Small intestine (tissue), 7 donors: ENCODE measurements at regions not wholly inside any gene's neighbourhood (a gene's known extent, or its start where the extent isn't known, plus 50 kb on each side); places are given as distances from the start of the nearest gene placed in this dataset.

ENCODE experiments used
- DNase-seq, 2 donors: peaks; one replicate each; pipeline versions ENCODE4 v3.0.0 to v3.0.0-alpha.2; 2013
- FAIRE-seq: peaks from 2 replicates; lab custom pipeline; 2012; peaks lifted over from hg19 to GRCh38; lab: Jason Lieb, UNC
- H3K27ac ChIP-seq, 3 donors: one replicate each; pipeline ENCODE4 v1.5.1; 2013; ENCODE audit warnings: low read length in 2 of 3, mild to moderate bottlenecking in 2 of 3, control low read depth in 1 of 3, inconsistent platforms in 1 of 3, low read depth in 1 of 3, moderate library complexity in 1 of 3
- H3K27me3 ChIP-seq, 3 donors: one replicate each; pipeline ENCODE4 v1.6.1; 2013; ENCODE audit warnings: low read length in 3 of 3, inconsistent platforms in 1 of 3; ENCODE audit not compliant: control insufficient read depth in 3 of 3, insufficient read depth in 3 of 3
- H3K36me3 ChIP-seq, 3 donors: one replicate each; pipeline ENCODE4 v1.6.1; 2013; ENCODE audit warnings: low read length in 3 of 3, inconsistent platforms in 1 of 3, low read depth in 1 of 3, mild to moderate bottlenecking in 1 of 3, moderate library complexity in 1 of 3; ENCODE audit not compliant: control insufficient read depth in 3 of 3, insufficient read depth in 2 of 3
- H3K4me1 ChIP-seq, 3 donors: one replicate each; pipeline ENCODE4 v1.6.1; 2013; ENCODE audit warnings: low read length in 2 of 3, inconsistent platforms in 1 of 3, low read depth in 1 of 3, mild to moderate bottlenecking in 1 of 3, moderate library complexity in 1 of 3; ENCODE audit not compliant: control insufficient read depth in 3 of 3, insufficient read depth in 2 of 3
- H3K4me3 ChIP-seq, 3 donors: one replicate each; pipeline ENCODE4 v1.5.1; 2013; ENCODE audit warnings: low read length in 3 of 3, control low read depth in 1 of 3, inconsistent platforms in 1 of 3, low read depth in 1 of 3, mild to moderate bottlenecking in 1 of 3, moderate library complexity in 1 of 3
- H3K9me3 ChIP-seq, 2 donors: one replicate each; pipeline ENCODE4 v1.6.1; 2013; ENCODE audit warnings: low read depth in 1 of 2, low read length in 1 of 2; ENCODE audit not compliant: control insufficient read depth in 2 of 2, insufficient read depth in 1 of 2
- WGBS, 3 donors: extraction: QIAGEN DNeasy Blood & Tissue Kit; methylation state at CpG; one replicate each; pipeline ENCODE4 v1.1.7; 2013; 5-methylcytosine and 5-hydroxymethylcytosine counted together
- donor health status: healthy with polysubstance abuse.
- donor health status: control.
- donor health status: control.
- donor health status: Bipolar disorder and iron deficiency.
- donor health status: healthy.

- Histone ChIP-seq H3K27ac (no peak overlapping the region), H3K36me3 (no peaks in the 10 kb centered on the region), H3K9me3 (no peaks in the 10 kb centered on the region), H3K4me1 (no peaks in the 10 kb centered on the region), H3K4me3 (no peak overlapping the region), H3K27me3 (no peaks in the 10 kb centered on the region)
- 65 to 79% (median 79%) methylated on average over 15 of the region's 15 CpGs for WGBS, 3 donors
- no peak for FAIRE-seq
- no peak for DNase-seq
These were observed 69.6 kb upstream of the RAB6C start for GRCh38 chr2:129909651-129910418.

GRCh38 chr2:129910446-129911362, 68.8 kb upstream of the RAB6C start:
- Histone ChIP-seq H3K27me3 (no peaks in the 10 kb centered on the region), H3K27ac (no peak overlapping the region), H3K4me3 (no peak overlapping the region), H3K4me1 (no peaks in the 10 kb centered on the region), H3K36me3 (no peaks in the 10 kb centered on the region), H3K9me3 (no peaks in the 10 kb centered on the region)
- DNase-seq = no peak
- FAIRE-seq = no peak
- WGBS, 3 donors = 79 to 83% (median 81%) methylated on average over 10 of the region's 10 CpGs

GRCh38 chr2:129911363-129912065, 68.0 kb upstream of the RAB6C start:
- WGBS, 3 donors = 84 to 88% (median 85%) methylated on average over 16 to 17 of the region's 17 CpGs
- DNase-seq = no peak
- Histone ChIP-seq H3K9me3 (no peaks in the 10 kb centered on the region), H3K4me3 (no peak overlapping the region), H3K27me3 (no peaks in the 10 kb centered on the region), H3K4me1 (no peaks in the 10 kb centered on the region), H3K36me3 (no peaks in the 10 kb centered on the region), H3K27ac (no peak overlapping the region)
- no peak for FAIRE-seq

- Histone ChIP-seq H3K9me3 (no peaks in the 10 kb centered on the region), H3K4me1 (no peaks in the 10 kb centered on the region), H3K36me3 (no peaks in the 10 kb centered on the region), H3K27me3 (no peaks in the 10 kb centered on the region), H3K4me3 (no peak overlapping the region), H3K27ac (no peak overlapping the region)
- 82 to 90% (median 88%) methylated on average over 24 of the region's 24 CpGs for WGBS, 3 donors
- FAIRE-seq (no peak), DNase-seq (no peak)
These were observed 67.2 kb upstream of the RAB6C start for GRCh38 chr2:129912066-129912820.

GRCh38 chr2:129912871-129913694, 66.4 kb upstream of the RAB6C start:
- no peak for DNase-seq
- WGBS, 3 donors = 72 to 80% (median 76%) methylated on average over 17 of the region's 17 CpGs
- Histone ChIP-seq H3K27ac (no peak overlapping the region), H3K27me3 (no peaks in the 10 kb centered on the region), H3K4me3 (no peak overlapping the region), H3K36me3 (no peaks in the 10 kb centered on the region), H3K4me1 (no peaks in the 10 kb centered on the region), H3K9me3 (peaks cover 0 to 5% of the 10 kb centered on the region in 2 donors)
- no peak for FAIRE-seq

- Histone ChIP-seq H3K27me3 (no peaks in the 10 kb centered on the region), H3K4me3 (no peak overlapping the region), H3K27ac (no peak overlapping the region), H3K36me3 (no peaks in the 10 kb centered on the region), H3K9me3 (peaks cover 0 to 12% of the 10 kb centered on the region in 2 donors), H3K4me1 (no peaks in the 10 kb centered on the region)
- WGBS, 3 donors = 71 to 79% (median 75%) methylated on average over 11 of the region's 11 CpGs
- FAIRE-seq = no peak
- DNase-seq = no peak
These were observed 65.6 kb upstream of the RAB6C start for GRCh38 chr2:129913695-129914495.
